Mesenchymal stem cell (in vitro differentiated cells and primary cell): ENCODE measurements at regions not wholly inside any gene's neighbourhood (a gene's known extent, or its start where the extent isn't known, plus 50 kb on each side); places are given as distances from the start of the nearest gene placed in this dataset.

ENCODE experiments used
- DNase-seq: peaks from one replicate; pipeline ENCODE4 v3.0.0-alpha.2; 2013
- H2AFZ ChIP-seq: one replicate; pipeline ENCODE4 v1.6.1; 2013; ENCODE audit warnings: low read depth, mild to moderate bottlenecking, control low read depth, inconsistent platforms, low read length, moderate library complexity
- H2AK5ac ChIP-seq: 2 replicates; pipeline ENCODE4 v1.6.1; 2013; ENCODE audit warnings: low read length, moderate library complexity, mild to moderate bottlenecking, inconsistent platforms; ENCODE audit not compliant: severe bottlenecking
- H2BK120ac ChIP-seq: one replicate; pipeline ENCODE4 v1.6.1; 2013; ENCODE audit warnings: low read depth, mild to moderate bottlenecking, inconsistent platforms, low read length, moderate library complexity
- H2BK12ac ChIP-seq, 2 experiments: one replicate each; pipeline ENCODE4 v1.6.1; 2013; ENCODE audit warnings: inconsistent platforms in 2 of 2, low read length in 2 of 2, mild to moderate bottlenecking in 2 of 2, moderate library complexity in 2 of 2, control low read depth in 1 of 2
- H2BK15ac ChIP-seq: one replicate; pipeline ENCODE4 v1.6.1; 2013; ENCODE audit warnings: mild to moderate bottlenecking, low read depth, inconsistent platforms; ENCODE audit not compliant: poor library complexity, severe bottlenecking
- H2BK5ac ChIP-seq: 2 replicates; pipeline ENCODE4 v1.6.1; 2013; ENCODE audit warnings: low read depth, mild to moderate bottlenecking, low read length, control low read depth, inconsistent platforms; ENCODE audit not compliant: poor library complexity, severe bottlenecking
- H3K14ac ChIP-seq, 2 experiments: one replicate each; pipeline ENCODE4 v1.6.1; 2013; ENCODE audit warnings: inconsistent platforms in 2 of 2, low read length in 2 of 2, control low read depth in 1 of 2, mild to moderate bottlenecking in 1 of 2, moderate library complexity in 1 of 2
- H3K18ac ChIP-seq, 2 experiments: one replicate each; pipeline ENCODE4 v1.6.1; 2013; ENCODE audit warnings: inconsistent platforms in 2 of 2, low read length in 2 of 2, control low read depth in 1 of 2, low read depth in 1 of 2, mild to moderate bottlenecking in 1 of 2
- H3K23ac ChIP-seq, 2 experiments: one replicate each; pipeline ENCODE4 v1.6.1; 2013; ENCODE audit warnings: inconsistent platforms in 2 of 2, low read length in 2 of 2, mild to moderate bottlenecking in 2 of 2, moderate library complexity in 2 of 2, control low read depth in 1 of 2
- H3K27ac ChIP-seq: 2 replicates; pipeline ENCODE4 v1.5.1; 2013; ENCODE audit warnings: mild to moderate bottlenecking, moderate library complexity, low read length, control low read depth, inconsistent platforms; ENCODE audit not compliant: poor library complexity, severe bottlenecking
- H3K27me3 ChIP-seq, 2 experiments: 2 replicates each; pipeline versions ENCODE4 v1.6.1 to v1.7.0; 2013; ENCODE audit warnings: low read length in 2 of 2, mild to moderate bottlenecking in 2 of 2, moderate library complexity in 2 of 2, control low read depth in 1 of 2, inconsistent platforms in 1 of 2; ENCODE audit not compliant: control insufficient read depth in 1 of 2, insufficient read depth in 1 of 2
- H3K36me3 ChIP-seq, 2 experiments: 2 replicates each; pipeline versions ENCODE4 v1.6.1 to v1.7.0; 2013; ENCODE audit warnings: low read length in 2 of 2, control low read depth in 1 of 2, inconsistent platforms in 1 of 2, low read depth in 1 of 2, mild to moderate bottlenecking in 1 of 2; ENCODE audit not compliant: insufficient read depth in 2 of 2, control insufficient read depth in 1 of 2
- H3K4ac ChIP-seq, 2 experiments: one replicate each; pipeline ENCODE4 v1.6.1; 2013; ENCODE audit warnings: inconsistent platforms in 2 of 2, low read length in 2 of 2, mild to moderate bottlenecking in 2 of 2, moderate library complexity in 2 of 2, control low read depth in 1 of 2, low read depth in 1 of 2
- H3K4me1 ChIP-seq: 2 replicates; pipeline ENCODE4 v1.6.1; 2013; ENCODE audit warnings: low read depth, low read length, control low read depth; ENCODE audit not compliant: control insufficient read depth, insufficient read depth
- H3K4me2 ChIP-seq: 2 replicates; pipeline ENCODE4 v1.6.1; 2013; ENCODE audit warnings: low read length, mild to moderate bottlenecking, inconsistent platforms; ENCODE audit not compliant: poor library complexity, severe bottlenecking
- H3K4me3 ChIP-seq, 2 experiments: 2 replicates each; pipeline versions ENCODE4 v1.5.1 to v1.7.0; 2013; ENCODE audit warnings: low read length in 2 of 2, mild to moderate bottlenecking in 2 of 2, control low read depth in 1 of 2, low read depth in 1 of 2; ENCODE audit not compliant: insufficient read depth in 1 of 2
- H3K79me1 ChIP-seq: replicated peaks from 2 replicates; pipeline ENCODE4 v1.6.1; 2013; ENCODE audit warnings: mild to moderate bottlenecking, control low read depth, low read length, inconsistent platforms; ENCODE audit not compliant: poor library complexity, severe bottlenecking
- H3K9ac ChIP-seq: 2 replicates; pipeline ENCODE4 v1.7.0; 2013; ENCODE audit warnings: mild to moderate bottlenecking, low read length, moderate library complexity
- H3K9me3 ChIP-seq: 2 replicates; pipeline ENCODE4 v1.7.0; 2013; ENCODE audit warnings: mild to moderate bottlenecking, low read length; ENCODE audit not compliant: control insufficient read depth
- H4K8ac ChIP-seq: one replicate; pipeline ENCODE4 v1.6.1; 2013; ENCODE audit warnings: inconsistent platforms, mild to moderate bottlenecking, low read length, moderate library complexity
- H4K91ac ChIP-seq: one replicate; pipeline ENCODE4 v1.6.1; 2013; ENCODE audit warnings: mild to moderate bottlenecking, low read length, inconsistent platforms
- WGBS: methylation state at CpG from one replicate; pipeline ENCODE4 v1.1.7; 2013; ENCODE audit warnings: mixed read lengths; 5-methylcytosine and 5-hydroxymethylcytosine counted together

DNA sequence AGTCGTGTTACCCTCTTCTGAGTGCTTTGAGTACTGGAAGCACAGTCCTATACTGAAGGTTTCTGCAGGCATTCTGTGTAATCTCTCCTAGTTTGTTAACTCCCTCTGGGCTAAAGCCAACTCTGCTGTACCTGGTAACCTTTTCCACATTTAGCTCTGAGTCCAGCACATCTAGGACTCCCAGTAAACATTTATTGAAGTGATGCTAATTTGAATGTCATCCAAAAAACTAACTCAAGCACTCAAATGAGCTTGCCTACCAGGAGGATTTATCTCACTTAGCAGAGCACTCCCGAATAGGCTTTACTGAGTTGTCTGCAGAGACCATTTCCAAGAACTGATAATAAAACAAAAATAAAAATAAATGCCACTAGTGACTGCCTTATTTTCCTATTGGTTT lies 79.5 kb upstream of the NFIB start:
- no peak overlapping the region for H4K91ac ChIP-seq
- no peak overlapping the region for H2BK120ac ChIP-seq
- H3K4ac ChIP-seq: no peak overlapping the region
- peaks cover under 1 to 12% of the 10 kb centered on the region in 2 experiments for H3K27me3 ChIP-seq
- DNase-seq: no peak
- no peaks in the 10 kb centered on the region for H3K4me1 ChIP-seq
- H3K18ac ChIP-seq: no peak overlapping the region
- H3K9me3 ChIP-seq: no peaks in the 10 kb centered on the region
- no peak overlapping the region for H3K9ac ChIP-seq
- no peak overlapping the region for H3K27ac ChIP-seq
- no peak overlapping the region for H3K4me2 ChIP-seq
- H3K79me1 ChIP-seq: no peaks in the 10 kb centered on the region
- no peak overlapping the region for H2AFZ ChIP-seq
- H2BK12ac ChIP-seq: no peak overlapping the region
- no peak overlapping the region for H3K14ac ChIP-seq
- H4K8ac ChIP-seq: no peak overlapping the region
- no peak overlapping the region for H2BK15ac ChIP-seq
- no peaks in the 10 kb centered on the region for H3K36me3 ChIP-seq
- 57% methylated on average over 1 of the region's 2 CpGs for WGBS
- H3K23ac ChIP-seq: no peak overlapping the region
- H3K4me3 ChIP-seq: no peak overlapping the region
- H2BK5ac ChIP-seq: no peak overlapping the region
- H2AK5ac ChIP-seq: no peak overlapping the region

DNA sequence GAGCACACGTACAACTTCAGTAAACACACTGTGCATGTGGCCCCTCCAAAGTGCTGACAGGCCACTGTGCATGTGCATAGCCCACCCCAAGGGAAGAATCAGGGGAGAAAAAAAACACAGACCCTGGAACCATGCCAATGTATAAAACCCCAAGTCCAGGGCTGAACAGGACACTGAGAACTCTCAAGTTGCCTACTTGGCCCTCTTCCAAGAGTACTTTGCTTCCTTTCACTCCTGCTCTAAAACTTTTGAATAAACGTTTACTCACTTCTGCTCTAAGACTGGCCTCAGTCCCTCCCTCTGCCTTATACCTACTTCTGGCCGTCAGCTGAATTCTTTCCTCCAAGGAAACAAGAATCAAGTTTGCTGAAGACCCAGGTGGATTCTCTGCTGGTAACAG lies 77.7 kb upstream of the NFIB start:
- no peak overlapping the region for H2AK5ac ChIP-seq
- no peak overlapping the region for H4K8ac ChIP-seq
- 78% methylated on average over 3 of the region's 3 CpGs for WGBS
- no peak overlapping the region for H3K4me2 ChIP-seq
- no peak overlapping the region for H2BK5ac ChIP-seq
- no peak overlapping the region for H3K4ac ChIP-seq
- H2BK12ac ChIP-seq: no peak overlapping the region
- H3K23ac ChIP-seq: no peak overlapping the region
- H3K36me3 ChIP-seq: no peaks in the 10 kb centered on the region
- H3K9me3 ChIP-seq: no peaks in the 10 kb centered on the region
- peaks cover 0 to 5% of the 10 kb centered on the region in 2 experiments for H3K27me3 ChIP-seq
- H2BK120ac ChIP-seq: no peak overlapping the region
- H3K27ac ChIP-seq: no peak overlapping the region
- no peak for DNase-seq
- H4K91ac ChIP-seq: no peak overlapping the region
- H3K18ac ChIP-seq: no peak overlapping the region
- no peak overlapping the region for H3K9ac ChIP-seq
- H3K79me1 ChIP-seq: no peaks in the 10 kb centered on the region
- H3K14ac ChIP-seq: no peak overlapping the region
- H2AFZ ChIP-seq: no peak overlapping the region
- no peak overlapping the region for H2BK15ac ChIP-seq
- no peak overlapping the region for H3K4me3 ChIP-seq
- no peaks in the 10 kb centered on the region for H3K4me1 ChIP-seq

DNA sequence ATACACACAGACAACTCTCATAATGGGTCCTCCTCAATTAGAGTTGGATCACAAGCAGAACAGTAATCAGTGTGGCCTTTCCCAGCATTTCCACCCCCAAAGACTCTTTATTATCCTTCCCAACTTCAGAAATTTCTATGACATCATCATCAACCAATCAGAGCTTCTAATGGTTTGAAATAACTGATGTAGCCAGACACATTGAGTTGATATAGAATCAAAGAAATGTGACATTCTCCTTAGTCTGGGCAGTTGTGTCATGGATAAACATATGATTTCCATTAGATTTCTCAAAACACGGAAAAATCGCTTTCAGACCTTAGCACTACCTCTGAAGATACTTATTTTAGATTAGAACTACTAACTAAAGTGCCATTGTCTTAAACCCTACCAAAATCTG lies 75.7 kb upstream of the NFIB start:
- Histone ChIP-seq H2BK120ac (no peak overlapping the region), H2BK12ac (no peak overlapping the region), H3K9me3 (no peaks in the 10 kb centered on the region), H3K9ac (no peak overlapping the region), H3K4ac (no peak overlapping the region), H3K36me3 (no peaks in the 10 kb centered on the region), H3K4me1 (no peaks in the 10 kb centered on the region), H3K14ac (no peak overlapping the region), H3K4me2 (no peak overlapping the region), H3K4me3 (no peak overlapping the region), H3K23ac (no peak overlapping the region), H2AFZ (no peak overlapping the region), H3K27ac (no peak overlapping the region), H2AK5ac (no peak overlapping the region), H3K27me3 (no peaks in the 10 kb centered on the region), H4K91ac (no peak overlapping the region), H4K8ac (no peak overlapping the region), H2BK5ac (no peak overlapping the region), H3K79me1 (no peaks in the 10 kb centered on the region), H3K18ac (no peak overlapping the region), H2BK15ac (no peak overlapping the region)
- WGBS: 100% methylated on average over 2 of the region's 2 CpGs
- DNase-seq: no peak

DNA sequence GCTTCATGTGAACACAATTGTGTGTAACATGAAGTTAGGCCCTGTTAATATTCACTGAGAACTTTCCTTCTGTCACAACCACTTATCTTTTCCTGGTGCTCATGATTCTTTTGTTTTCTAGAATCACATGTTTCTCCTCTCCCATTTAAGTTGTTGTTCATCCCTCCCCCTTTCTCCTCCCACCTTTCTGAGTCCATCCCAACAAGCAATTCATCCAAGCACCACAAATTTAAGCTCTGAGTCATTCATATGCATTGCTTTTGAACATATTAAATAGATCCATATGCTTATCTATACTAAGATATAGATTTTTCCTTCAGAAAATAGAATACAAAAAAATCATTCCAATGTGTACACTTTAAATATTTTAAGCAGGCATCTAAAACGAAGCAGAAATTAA lies 75.2 kb upstream of the NFIB start:
- Histone ChIP-seq H3K4me1 (no peaks in the 10 kb centered on the region), H3K36me3 (no peaks in the 10 kb centered on the region), H3K9me3 (no peaks in the 10 kb centered on the region), H3K18ac (no peak overlapping the region), H4K8ac (no peak overlapping the region), H3K27me3 (no peaks in the 10 kb centered on the region), H2BK15ac (no peak overlapping the region), H2AFZ (no peak overlapping the region), H3K14ac (no peak overlapping the region), H3K27ac (no peak overlapping the region), H3K4me3 (no peak overlapping the region), H3K23ac (no peak overlapping the region), H2BK12ac (no peak overlapping the region), H3K79me1 (no peaks in the 10 kb centered on the region), H2BK5ac (no peak overlapping the region), H4K91ac (no peak overlapping the region), H3K4ac (no peak overlapping the region), H3K9ac (no peak overlapping the region), H2BK120ac (no peak overlapping the region), H2AK5ac (no peak overlapping the region), H3K4me2 (no peak overlapping the region)
- 70% methylated on average over 1 of the region's 1 CpG for WGBS
- DNase-seq: no peak
